Lower leg skin (tissue), 4 donors: ENCODE measurements at regions not wholly inside any gene's neighbourhood (a gene's known extent, or its start where the extent isn't known, plus 50 kb on each side); places are given as distances from the start of the nearest gene placed in this dataset.

Experiments used
- DNase-seq, 2 donors: peaks; one replicate each; pipeline ENCODE4 v3.0.0-alpha.2; 2019; ENCODE audit warnings: low spot score in 2 of 2
- H3K4me3 ChIP-seq: fragments of 200-600 bp; sonication (generic); 2 replicates; pipeline ENCODE4 v1.5.1; 2017; ENCODE audit warnings: mild to moderate bottlenecking, low read depth; ENCODE audit not compliant: poor library complexity, severe bottlenecking
- POLR2A ChIP-seq, 2 donors: fragments of 450-650 bp; IDR thresholded peaks; one replicate each; pipeline ENCODE4 v1.6.1; 2016 to 2017; ENCODE audit warnings: antibody characterized with exemption in 2 of 2, mild to moderate bottlenecking in 1 of 2, moderate library complexity in 1 of 2
- WGBS, 2 donors: methylation state at CpG; one replicate each; pipeline ENCODE4 v1.1.5; 2018; 5-methylcytosine and 5-hydroxymethylcytosine counted together
- intact Hi-C: fragments of 100-400 bp; cut with DNase I; formaldehyde crosslinking; loops from one replicate; pipeline ENCODE4 v1.15.0; 2023; ENCODE audit warnings: low total_unique reads
- TF ChIP-seq, protein P1 (sequence below), 3 donors: fragments of 450-650 bp; IDR thresholded peaks; one replicate each; pipeline ENCODE4 v1.5.1; 2016; ENCODE audit warnings: antibody characterized with exemption in 3 of 3, mild to moderate bottlenecking in 3 of 3, moderate library complexity in 2 of 3

DNA sequence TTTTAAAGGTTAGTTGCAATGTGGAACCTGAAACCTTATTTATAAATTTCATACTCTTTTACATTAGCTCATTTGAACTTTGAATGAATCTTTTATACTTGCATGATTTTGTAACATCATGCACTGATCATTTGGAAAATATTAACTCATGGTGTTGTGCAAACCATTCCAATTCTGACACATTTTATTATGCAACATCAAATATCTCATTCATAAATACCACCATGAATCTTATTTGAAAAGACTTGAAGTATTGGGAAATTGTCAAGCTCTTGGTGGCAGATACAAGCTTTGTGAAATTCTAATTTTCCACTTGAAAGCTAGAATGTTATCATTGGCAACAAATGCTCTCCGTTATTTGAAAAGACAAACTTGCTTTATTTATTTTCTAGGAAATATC, 379.9 kb upstream of the PCDH20 start:
- TF ChIP-seq, protein P1, sequence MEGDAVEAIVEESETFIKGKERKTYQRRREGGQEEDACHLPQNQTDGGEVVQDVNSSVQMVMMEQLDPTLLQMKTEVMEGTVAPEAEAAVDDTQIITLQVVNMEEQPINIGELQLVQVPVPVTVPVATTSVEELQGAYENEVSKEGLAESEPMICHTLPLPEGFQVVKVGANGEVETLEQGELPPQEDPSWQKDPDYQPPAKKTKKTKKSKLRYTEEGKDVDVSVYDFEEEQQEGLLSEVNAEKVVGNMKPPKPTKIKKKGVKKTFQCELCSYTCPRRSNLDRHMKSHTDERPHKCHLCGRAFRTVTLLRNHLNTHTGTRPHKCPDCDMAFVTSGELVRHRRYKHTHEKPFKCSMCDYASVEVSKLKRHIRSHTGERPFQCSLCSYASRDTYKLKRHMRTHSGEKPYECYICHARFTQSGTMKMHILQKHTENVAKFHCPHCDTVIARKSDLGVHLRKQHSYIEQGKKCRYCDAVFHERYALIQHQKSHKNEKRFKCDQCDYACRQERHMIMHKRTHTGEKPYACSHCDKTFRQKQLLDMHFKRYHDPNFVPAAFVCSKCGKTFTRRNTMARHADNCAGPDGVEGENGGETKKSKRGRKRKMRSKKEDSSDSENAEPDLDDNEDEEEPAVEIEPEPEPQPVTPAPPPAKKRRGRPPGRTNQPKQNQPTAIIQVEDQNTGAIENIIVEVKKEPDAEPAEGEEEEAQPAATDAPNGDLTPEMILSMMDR (IDR thresholded peaks at IDR 0.05) = no peak
- no peak for TF ChIP-seq POLR2A (IDR thresholded peaks at IDR 0.05)
- no peak overlapping the region for H3K4me3 ChIP-seq
- intact Hi-C loops = no loop called here
- DNase-seq = no peak
- 32 to 57% methylated on average over 1 of the region's 1 CpG for WGBS, 2 donors

DNA sequence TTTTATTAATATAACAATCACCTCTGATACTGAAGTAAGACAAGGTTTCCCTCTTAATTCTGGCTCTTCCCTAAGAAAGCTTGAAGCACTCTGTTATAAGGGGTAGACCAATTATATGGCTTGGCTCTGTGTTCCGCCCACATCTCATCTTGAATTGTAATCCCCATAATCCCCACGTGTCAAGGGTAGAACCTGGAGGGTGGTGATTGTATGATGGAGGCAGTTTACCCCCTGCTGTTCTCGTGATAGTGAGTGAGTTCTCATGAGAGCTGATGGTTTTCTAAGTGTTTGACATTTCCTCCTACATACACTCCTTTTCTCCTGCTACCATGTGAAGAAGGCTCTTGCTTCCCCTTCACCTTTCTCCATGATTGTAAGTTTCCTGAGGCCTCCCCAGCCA, 363.8 kb upstream of the PCDH20 start:
- no peak for TF ChIP-seq POLR2A (IDR thresholded peaks at IDR 0.05)
- TF ChIP-seq, protein P1 (IDR thresholded peaks at IDR 0.05) = no peak
- no peak for DNase-seq
- H3K4me3 ChIP-seq = no peak overlapping the region
- intact Hi-C loops = no loop called here
- WGBS, 2 donors = 67 to 85% methylated on average over 3 of the region's 3 CpGs

DNA sequence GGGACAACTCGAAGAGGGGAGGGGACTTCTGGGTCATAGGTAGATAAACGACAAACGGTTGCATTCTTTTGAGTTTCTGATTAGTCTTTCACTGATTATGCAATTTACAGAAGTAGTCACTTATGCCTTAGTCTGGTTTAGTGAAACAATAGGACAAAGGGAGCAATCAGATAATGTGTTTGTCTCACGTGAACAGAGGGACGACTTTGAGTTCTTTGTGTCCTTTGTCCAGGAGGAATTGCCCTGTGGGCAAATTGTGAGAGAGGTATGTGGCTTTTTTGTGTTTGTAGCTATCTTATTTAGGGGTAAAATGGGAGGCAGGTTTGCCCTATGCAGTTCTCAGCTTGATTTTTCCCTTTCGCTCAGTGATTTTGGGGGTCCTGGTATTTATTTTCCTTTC, 362.9 kb upstream of the PCDH20 start:
- intact Hi-C loops = no loop called here
- DNase-seq = no peak
- 73 to 76% methylated on average over 6 of the region's 6 CpGs for WGBS, 2 donors
- H3K4me3 ChIP-seq = no peak overlapping the region
- TF ChIP-seq POLR2A (IDR thresholded peaks at IDR 0.05) = no peak
- TF ChIP-seq, protein P1 (IDR thresholded peaks at IDR 0.05) = no peak

DNA sequence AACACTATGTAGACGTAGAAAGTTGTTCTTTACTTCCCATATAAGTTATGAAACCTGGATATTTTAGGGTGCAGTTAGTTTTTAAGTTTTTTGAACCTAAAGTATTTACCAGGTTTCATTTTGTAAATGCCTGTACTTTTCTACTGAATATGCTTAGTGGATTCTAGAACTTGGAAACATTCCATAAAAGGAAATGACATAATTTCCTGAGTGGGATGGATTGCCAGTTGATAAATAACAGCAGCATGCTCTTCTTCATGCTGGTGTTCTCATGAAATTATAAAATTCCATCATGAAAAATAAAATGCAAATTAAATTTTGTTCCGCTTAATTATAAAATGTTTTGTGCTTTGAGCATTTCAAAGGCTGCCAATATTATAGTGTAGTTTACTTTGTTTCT, 362.2 kb upstream of the PCDH20 start:
- TF ChIP-seq, protein P1 (IDR thresholded peaks at IDR 0.05) = no peak
- TF ChIP-seq POLR2A (IDR thresholded peaks at IDR 0.05) = no peak
- no peak for DNase-seq
- no peak overlapping the region for H3K4me3 ChIP-seq
- intact Hi-C loops = no loop called here
- WGBS, 2 donors = 59 to 72% methylated on average over 2 of the region's 2 CpGs

DNA sequence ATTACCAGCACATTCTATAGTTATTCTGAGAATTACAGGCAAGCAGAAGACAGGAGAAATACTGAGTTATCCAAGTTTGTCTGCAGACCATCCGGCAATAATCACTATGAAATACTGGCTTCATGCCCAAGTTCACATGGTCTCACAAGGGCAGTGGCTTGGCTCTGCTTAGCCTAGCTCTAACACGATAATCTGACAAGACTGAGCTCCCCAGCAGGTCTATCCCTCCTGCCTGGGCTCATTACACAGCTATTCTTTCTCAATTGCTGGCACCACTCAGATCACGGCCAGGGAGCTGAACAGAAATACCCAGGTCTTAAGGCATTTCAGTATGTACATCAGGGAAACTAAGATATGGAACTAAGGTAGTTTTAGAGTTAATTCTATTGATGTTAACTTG, 361.6 kb upstream of the PCDH20 start:
- WGBS, 2 donors = 45 to 47% methylated on average over 3 of the region's 3 CpGs
- TF ChIP-seq POLR2A (IDR thresholded peaks at IDR 0.05) = no peak
- TF ChIP-seq, protein P1 (IDR thresholded peaks at IDR 0.05) = no peak
- DNase-seq = no peak
- H3K4me3 ChIP-seq = no peak overlapping the region
- intact Hi-C loops = no loop called here

DNA sequence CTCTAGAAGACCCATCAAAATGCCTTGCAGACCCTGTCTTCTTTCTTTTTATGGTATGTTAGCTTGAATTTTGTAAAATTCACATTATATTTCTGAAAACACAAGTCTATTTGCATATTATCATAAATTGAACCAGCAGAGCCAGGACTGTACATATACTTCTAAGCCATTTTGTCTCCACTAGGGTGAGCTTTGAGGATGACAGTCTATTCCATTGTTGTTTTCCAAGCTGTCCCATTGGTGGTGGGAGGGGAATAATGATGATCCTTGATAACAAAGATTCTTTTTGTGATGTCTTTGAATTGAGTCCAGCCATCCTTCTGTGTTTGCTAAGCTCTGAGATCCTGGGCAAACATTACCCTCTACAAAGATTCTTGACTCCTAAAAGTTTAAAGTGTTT, 359.3 kb upstream of the PCDH20 start:
- TF ChIP-seq, protein P1 (IDR thresholded peaks at IDR 0.05) = no peak
- no peak for TF ChIP-seq POLR2A (IDR thresholded peaks at IDR 0.05)
- no peak overlapping the region for H3K4me3 ChIP-seq
- intact Hi-C loops = no loop called here
- no peak for DNase-seq
